WI38 (cell line): ENCODE measurements at regions not wholly inside any gene's neighbourhood (a gene's known extent, or its start where the extent isn't known, plus 50 kb on each side); places are given as distances from the start of the nearest gene placed in this dataset.

Experiments used
- H3K4me3 ChIP-seq: 2 replicates; pipeline ENCODE4 v1.5.1; 2011; ENCODE audit warnings: low read depth, mild to moderate bottlenecking, control low read depth, low read length
- TF ChIP-seq, protein P1 (sequence below): IDR thresholded peaks from 2 replicates; pipeline ENCODE4 v1.5.1; 2012; ENCODE audit warnings: low read depth, mild to moderate bottlenecking, control low read depth, low read length

DNA sequence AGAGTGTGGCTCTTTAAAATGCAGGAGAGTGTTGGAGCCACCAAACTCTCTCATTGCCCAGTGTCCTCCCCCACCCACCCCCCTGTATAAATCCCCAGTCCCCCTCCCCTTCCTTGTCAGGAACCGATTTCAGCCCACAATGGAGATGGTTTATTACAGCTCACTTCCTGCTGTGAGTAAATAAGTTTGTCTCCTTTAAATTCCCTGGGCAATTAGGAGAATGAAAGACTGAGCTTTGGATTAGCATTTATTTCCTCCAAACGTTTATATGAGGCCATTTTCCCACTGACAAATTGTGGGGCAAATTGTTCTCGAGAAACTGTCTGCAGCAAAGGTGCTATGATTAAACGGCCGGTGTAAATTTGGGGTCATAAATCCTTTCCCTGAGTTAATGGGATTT, 128.8 kb downstream of the DHX35 start:
- TF ChIP-seq, protein P1, sequence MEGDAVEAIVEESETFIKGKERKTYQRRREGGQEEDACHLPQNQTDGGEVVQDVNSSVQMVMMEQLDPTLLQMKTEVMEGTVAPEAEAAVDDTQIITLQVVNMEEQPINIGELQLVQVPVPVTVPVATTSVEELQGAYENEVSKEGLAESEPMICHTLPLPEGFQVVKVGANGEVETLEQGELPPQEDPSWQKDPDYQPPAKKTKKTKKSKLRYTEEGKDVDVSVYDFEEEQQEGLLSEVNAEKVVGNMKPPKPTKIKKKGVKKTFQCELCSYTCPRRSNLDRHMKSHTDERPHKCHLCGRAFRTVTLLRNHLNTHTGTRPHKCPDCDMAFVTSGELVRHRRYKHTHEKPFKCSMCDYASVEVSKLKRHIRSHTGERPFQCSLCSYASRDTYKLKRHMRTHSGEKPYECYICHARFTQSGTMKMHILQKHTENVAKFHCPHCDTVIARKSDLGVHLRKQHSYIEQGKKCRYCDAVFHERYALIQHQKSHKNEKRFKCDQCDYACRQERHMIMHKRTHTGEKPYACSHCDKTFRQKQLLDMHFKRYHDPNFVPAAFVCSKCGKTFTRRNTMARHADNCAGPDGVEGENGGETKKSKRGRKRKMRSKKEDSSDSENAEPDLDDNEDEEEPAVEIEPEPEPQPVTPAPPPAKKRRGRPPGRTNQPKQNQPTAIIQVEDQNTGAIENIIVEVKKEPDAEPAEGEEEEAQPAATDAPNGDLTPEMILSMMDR = no peak
- no peak overlapping the region for H3K4me3 ChIP-seq

DNA sequence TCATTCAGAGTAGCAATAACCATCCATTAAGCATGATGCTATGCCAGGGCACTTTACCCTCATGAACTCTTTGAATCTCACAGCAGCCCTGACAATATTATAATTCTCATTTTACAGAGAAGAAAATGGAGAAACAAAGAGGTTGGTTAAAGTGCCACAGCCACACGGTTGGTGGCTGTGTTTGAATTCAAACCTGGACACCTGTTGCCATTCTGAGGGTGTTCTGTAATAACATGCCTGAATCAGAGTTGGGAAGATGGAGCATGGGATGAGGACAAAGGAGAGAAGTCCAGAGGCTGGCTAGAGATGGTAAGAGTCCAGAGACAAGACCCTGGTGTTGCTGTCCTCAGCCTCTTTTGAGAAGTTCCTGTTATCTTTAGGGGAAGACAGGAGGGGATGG, 127.7 kb downstream of the DHX35 start:
- no peak overlapping the region for H3K4me3 ChIP-seq
- TF ChIP-seq, protein P1 = no peak
